COLO829 (cell line): ENCODE measurements at regions not wholly inside any gene's neighbourhood (a gene's known extent, or its start where the extent isn't known, plus 50 kb on each side); places are given as distances from the start of the nearest gene placed in this dataset.
"Not testable (repeated sequence)": the region's sequence is repeated elsewhere in the genome, so short reads cannot be mapped to it uniquely, and the experiment has no call there.

Experiments
- DNase-seq: peaks from one replicate; pipeline ENCODE4 v3.0.0; 2012; ENCODE audit warnings: low spot score

DNA sequence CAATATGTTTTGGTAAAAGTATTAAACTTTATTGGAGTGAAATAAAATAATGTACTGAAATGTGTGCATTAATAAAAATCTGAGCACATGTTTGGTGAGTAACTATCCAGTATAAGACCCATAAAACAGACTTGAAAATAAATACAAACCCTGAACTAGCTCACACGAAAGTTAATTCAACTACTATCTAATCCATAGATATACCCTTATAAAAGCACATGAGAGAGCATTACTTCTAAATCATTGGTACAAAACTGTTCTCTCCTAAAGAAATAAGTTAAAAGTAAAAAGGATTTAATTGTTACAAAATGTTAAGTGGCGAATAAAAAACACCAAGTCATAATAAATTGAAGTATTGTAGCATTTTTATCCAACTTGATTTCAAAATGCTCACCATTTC is 295.6 kb downstream of the PTPRC start:
- DNase-seq, result no peak

DNA sequence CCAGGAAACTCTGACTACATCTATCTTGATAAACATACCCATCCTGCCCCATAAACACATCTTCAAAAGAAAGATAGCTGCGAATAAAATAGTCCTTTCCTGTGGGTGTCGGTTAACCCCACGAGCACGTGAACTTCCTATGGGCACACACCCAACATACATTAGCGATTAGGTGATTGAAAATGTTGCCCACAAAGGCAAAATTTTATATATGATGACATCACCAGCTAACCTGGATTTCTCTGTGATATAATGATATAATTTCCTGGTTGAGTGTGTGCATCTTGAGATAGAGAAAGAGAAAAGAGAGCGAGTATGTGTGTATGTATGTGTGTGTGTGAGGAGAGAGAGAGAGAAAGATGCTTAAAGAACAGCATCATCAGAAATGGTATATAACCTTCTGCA is 296.1 kb downstream of the PTPRC start:
- peak; percentile 11 for DNase-seq

DNA sequence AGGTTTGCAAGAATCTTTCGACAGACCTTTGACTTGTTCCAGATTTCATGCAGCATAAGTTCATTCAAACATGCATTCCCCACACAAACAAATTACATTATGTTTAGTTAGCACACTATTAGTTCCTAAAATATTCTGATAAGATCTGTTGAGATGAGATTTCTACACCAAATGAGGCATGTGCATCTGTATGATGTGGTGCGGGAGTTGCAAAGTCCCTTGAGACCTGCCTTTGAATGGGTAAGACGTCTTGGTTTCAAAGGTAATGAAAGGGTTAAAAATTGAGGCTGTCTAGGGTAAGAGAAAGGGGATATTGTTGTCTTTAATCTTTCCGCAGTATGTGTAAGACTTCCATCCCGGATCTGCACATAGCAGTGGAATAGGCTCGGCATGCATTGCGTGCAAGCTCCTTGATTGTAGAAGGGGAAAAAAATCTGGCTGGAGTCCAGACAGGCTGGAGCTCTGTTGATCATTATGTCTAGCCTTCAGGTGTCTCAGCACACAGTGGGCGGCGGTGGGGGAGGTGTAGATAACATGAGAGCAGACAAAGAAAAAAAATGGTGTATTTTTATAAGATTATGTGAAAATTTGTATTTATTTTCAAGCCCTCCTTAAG is 296.6 kb downstream of the PTPRC start:
- peak; percentile 99 for DNase-seq

DNA sequence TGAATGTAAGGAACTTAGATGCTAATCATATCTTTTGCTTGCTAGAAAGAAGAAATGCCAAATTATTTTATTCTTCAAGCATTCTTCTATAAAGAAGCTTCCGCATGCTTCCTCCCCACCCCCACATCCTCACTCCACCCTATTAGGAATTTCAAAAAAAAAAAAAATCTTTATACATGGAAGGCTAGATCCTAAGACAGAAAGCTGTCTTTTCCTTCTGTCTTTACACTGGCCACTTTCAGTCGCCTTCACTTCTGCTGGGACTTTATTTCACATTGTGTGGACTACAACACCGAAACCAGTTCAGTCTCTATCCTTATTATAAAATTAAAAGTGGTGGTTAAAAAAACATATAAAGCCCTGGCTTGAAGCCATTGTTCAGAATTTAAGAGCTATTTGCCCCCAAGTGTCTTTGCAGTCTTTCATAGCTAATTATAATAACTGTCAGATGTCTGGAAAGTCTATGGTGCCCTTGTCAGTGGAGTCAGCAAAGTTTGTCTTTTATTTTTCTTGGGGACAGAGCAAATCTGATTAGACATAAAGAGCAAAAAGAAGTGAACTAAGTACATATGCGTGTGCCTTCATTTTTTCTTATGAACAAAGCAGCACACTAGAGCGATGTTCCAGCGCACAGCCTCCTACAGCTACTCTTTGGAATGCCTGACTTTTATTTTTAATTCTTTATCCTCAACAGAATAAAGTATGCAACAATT is 297.7 kb downstream of the PTPRC start:
- peak; percentile 27 for DNase-seq

DNA sequence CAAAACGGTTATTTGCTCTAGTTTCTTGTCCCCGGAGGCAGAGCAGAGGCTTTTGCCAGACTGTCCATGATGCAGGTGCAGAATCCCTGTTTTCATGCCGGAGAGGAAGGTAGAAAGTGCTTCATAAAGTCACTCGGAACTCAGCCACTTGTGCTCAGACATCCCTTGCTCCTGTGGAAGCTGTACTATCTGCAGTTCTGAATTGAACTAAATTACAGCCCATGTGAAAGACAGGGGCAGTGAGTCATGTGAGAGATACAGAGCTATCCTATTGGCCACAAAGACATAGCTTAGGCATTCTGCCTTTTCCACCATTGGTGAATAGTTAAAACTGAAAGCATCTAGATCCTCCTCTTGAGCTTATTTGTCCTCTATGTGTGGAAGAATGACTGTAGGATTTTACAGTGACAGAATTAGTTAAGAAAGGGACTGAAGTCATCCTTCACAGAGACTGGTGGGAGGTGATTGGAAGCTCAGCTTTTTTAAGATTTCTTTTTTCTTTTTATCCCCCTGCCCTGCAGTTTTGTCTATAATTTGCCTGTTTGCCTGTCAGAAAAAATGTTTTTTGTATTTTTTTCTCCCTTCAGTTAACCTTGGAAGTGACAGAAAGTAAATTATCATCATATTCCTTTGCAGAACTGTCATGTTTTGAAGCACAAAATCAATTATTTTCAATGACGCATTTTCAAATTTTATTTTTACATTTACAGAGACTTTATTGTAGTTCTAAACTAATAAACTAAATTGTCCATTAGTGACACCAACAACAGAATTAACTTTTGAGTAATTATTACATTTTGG is 298.6 kb downstream of the PTPRC start:
- DNase-seq, result peak; percentile 94

DNA sequence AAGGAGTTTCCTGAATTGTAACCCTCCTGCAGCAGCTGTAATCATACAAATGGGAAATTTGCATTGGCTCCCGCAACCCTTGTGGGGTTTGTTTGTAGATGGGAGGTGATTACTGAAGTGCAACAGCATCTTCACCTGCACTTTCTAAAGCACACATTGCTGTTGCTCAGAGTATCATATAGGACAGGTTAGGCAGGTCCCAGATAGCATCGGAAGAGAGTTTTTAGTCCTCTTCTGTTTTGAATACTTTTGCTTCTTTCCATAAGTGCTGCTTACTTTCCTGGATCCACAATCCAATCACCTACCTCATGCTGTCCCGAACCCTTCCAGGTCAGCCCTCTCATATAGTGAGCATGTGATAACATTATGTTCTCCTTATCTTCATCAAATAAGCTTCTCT is 300.4 kb downstream of the PTPRC start:
- DNase-seq, result no peak

DNA sequence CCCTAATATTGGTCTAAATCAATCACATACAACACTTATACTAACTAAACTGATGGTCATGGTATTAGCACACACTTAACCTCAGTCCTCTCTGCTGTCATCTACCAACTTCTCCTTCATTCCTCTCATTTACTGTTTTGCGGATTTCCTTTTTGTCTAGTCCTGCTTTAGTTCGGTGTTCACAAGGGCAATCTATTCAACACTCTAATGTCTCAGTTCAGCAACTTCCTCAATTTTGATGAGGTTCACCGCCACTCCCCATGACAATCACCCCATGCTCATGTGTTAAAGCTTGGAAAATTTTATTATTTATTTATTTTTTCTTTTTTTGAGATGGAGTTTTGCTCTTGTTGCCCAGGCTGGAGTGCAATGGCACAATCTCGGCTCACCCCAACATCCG is 301.1 kb downstream of the PTPRC start:
- DNase-seq, result no peak

DNA sequence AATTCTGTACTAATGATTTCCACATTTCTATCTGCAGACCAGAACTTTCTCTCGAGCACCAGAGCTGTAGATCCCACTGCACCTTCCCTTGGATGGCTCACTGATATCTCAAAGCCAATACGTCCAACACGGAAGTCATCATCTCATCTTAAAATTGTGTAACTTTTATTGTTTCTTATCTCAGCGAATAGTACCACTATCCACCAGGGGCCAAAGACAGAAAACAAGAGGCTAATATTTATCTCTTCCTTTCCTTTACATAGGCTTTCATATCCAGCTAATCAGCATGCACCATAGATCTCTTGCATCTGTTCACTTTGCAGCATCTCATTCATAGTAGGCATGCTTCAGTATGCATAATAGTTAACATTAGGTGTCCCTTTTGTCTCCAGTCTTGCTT is 303.6 kb downstream of the PTPRC start:
- DNase-seq, result no peak

DNA sequence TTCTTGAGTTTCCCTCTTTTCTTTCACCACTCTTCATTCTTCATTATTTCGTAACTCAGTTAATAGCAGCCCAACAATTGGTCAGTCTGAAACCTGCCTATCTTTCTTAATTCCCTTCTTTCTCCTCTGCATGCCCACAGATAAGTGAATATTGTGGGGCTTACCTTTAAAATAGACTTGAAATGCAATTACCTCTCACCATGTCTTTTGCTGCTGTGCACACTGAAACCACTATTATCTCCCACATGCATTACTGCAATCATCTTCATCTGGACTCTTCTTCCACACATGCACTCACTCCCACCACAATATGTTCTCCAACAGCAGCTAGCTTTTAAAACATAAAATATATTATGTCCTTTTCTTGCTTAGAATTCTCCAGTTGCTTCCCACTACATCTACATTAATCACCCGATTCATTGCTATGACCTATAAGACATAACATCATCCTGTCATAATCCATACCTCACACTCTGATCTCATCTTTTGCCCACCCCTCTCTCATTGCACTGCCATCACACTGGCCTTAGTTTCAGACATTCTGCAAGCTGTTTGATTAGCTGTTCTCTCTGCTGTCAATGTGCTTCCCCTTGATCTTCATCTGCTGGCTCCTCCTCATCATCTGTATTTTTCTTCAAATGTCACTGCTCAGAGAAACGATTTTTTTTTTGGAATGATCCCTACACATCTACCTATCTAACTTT is 304.8 kb downstream of the PTPRC start:
- no peak for DNase-seq

DNA sequence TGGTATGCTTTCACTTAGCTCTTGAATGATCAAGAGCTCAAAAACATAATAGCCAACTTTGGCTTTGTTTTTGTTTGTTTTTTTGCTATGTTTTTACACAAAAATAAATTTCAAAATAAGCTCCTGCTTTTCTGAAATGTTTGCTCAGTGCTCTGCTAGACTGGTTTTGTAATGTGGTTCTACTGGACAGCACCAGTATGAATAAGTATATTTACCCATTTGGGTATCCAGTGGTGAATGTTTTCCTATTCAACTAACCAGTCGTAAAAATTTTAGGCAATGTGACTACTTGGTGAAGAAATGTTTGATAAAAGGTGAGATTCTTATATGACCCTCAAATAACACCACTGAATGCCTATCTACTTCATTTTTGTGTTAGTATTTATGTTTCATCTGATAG is 308.6 kb downstream of the PTPRC start:
- no peak for DNase-seq

DNA sequence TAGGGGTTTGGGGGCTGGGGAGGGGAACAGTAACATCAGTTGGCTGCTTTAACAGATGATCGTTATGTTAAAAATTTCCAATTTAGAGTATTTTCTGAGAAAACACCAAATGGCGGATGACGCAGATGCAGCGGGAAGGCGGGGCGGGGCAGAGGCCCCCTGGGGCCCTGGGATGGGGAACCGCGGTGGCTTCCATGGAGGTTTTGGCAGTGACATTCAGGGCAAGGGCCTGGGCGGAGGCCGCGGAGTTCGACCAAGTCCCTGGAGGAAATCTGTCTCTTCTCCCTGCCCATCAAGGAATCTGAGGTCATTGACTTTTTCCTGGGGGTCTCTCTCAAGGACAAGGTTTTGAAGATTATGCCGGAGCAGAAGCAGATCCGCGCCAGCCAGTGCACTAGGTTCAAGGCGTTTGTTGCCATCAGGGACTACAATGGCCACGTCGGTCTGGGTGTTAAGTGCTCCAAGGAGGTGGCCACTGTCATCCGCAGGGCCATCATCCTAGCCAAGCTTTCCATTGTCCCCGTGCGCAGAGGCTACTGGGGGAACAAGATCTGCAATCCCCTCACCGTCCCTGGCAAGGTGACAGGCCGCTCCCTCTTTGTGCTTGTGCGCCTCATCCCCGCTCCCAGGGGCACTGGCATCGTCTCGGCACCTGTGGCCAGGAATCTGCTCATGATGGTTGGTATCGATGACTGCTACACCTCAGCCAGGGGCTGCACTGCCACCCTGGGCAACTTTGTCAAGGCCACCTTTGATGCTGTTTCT is 310.2 kb downstream of the PTPRC start:
- no peak for DNase-seq

DNA sequence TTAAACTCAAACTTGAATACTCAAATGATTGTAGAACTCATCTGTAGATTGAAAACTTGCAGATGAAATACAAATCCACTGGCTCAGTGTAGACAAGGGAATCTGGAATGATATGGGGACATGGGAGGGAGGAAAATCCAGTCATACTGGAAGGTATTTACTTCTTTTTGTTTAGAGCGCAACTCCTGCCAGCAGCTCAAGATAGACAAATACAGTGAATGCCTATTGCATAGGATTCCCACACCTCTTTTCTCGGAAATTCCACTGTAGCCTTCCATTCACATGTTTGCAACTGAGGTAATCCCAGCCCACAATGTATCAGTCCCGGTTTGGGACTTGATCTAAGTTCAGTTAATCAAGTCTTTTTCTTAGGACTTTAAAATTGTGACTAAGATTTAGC is 311.2 kb downstream of the PTPRC start:
- no peak for DNase-seq

DNA sequence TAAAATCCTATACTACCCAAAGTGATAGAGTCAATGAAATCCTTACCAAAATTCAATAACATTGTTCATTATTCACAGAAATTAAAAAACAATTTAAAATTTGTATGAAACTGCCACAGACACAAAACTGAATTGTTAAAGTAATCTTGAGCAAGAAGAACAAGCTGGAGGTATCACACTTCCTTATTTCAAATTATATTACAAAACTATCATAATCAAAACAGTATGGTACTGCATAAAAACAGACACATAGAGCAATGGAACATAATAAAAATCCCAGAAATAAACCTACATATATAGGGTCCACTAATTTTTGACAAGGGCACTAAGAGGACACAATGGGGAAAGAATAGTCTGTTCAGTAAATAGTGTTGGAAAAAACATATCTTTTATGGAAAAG is 316.2 kb downstream of the PTPRC start:
- no peak for DNase-seq

DNA sequence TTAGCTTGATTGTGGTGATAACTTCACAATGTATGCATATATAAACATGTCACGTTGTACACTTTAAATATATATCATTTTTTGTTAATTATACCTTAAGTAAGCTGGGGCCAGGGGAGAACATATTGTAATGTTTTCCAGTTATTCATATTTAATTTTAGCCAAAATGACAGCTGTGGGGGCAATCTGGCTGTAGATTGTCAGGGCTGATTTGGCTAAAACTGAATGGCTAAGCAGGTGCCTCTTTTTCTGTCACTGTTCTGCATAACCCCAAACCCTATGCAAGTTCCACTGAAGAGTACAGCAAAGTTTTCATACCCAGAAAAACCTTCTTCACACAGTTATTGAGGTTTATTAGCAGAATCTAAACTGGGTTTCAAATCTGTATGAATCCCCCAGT is 318.2 kb downstream of the PTPRC start:
- no peak for DNase-seq

DNA sequence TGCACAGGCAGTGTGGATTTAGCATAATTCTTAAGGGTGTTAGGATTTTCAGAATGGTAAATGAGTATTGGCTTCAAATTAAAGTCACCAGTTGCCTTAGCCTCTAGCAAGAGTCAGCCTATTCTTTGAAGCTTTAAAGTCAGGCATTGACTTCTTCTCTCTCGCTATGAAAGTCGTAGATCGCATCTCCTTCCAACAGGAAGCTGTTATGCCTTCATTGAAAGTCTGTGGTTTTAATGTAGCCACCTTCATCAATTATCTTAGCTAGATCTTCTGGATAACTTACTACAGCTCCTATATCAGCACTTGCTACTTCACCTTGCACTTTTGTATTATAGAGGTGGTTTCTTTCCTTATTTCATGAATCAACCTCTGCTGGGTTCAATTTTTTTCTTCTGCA is 320.2 kb downstream of the PTPRC start:
- no peak for DNase-seq

DNA sequence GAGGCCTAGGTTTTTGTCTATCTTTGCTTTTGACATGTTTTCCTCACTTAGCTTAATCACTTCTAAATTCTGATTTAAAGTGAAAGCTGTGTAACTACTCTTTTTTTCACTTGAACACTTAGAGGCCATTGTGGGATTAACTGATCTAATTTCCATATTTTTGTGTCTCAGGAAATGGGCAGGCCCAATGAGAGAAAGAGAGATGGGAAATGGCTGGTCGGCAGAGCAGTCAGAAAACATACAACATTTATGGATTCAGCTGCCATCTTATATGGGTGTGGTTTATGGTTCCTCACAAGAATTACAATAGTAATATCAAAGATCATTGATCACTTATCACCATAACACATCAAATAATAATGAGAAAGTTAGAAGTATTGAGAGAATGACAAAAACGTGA is 320.8 kb downstream of the PTPRC start:
- DNase-seq, result no peak

DNA sequence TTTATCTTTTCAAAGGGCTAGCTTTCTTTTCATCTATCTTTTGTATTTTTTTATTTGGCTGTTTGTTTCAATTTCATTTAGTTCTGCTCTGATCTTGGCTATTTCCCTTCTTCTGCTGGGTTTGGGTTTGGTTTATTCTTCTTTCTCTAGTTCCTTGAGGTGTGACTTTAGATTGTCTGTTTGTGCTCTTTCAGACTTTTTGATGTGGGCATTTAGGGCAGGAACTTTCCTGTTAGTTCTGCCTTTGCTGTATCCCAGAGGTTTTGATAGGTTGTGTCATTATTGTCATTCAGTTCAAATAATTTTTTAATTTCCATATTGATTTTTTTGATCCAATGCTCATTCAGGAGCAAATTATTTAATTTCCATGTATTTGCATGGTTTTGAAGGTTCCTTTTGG is 325.0 kb downstream of the PTPRC start:
- not testable (repeated sequence) for DNase-seq

DNA sequence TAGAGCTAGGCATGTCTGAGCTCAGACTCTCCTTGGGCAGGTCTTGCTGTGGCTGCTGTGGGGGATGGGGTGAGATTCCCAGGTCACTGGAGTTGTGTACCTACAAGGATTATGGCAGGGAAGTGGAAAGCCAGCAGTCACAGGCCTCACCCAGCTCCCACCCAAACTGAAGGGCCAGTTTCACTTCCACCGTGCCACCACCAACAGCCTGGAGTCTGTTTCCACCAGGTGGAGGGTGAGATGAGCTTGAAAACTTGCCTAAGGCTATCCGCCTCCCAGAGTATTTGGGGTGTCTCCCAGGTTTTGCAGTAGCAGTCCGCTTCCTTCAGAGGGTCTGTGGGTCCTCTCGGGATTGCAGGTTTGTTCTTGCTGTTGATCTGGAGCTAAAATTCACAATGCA is 327.7 kb downstream of the PTPRC start:
- no peak for DNase-seq

DNA sequence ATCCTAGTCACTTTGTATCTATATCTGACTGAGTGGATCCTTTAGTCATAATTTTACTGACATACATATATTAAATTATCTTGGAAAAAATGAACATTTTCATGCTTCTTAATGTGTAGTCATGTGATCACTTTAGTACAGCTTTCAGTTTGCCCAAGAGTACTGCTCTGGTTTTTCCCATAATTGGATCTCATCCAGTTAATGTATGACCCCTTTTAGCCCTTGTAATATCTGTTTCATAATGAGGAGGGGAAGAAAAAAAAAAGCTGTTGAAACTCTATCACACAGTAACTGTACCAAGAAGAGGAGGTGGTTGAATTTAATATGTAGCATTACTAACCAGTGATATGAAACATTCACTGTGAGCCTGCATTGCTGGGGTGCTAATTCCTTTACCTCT is 328.7 kb downstream of the PTPRC start:
- no peak for DNase-seq

DNA sequence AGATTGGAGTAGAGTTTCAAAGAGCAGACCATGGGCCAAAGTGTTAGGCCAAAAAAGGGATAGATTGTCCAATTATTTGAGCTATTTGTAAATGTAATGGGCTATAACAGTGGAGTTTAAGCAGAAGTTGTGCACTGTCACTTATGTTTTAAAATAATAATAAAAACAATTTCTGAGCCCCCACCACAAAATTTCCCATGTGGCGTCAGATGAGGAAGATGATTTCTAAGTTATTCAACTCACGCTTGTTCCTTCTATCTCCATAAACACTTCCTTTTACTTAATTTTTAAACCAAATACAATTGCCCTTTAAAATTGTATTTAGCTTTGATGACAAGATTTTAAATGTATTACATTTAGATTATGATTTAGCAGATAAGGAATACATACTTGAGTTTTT is 330.0 kb downstream of the PTPRC start:
- DNase-seq, result no peak

DNA sequence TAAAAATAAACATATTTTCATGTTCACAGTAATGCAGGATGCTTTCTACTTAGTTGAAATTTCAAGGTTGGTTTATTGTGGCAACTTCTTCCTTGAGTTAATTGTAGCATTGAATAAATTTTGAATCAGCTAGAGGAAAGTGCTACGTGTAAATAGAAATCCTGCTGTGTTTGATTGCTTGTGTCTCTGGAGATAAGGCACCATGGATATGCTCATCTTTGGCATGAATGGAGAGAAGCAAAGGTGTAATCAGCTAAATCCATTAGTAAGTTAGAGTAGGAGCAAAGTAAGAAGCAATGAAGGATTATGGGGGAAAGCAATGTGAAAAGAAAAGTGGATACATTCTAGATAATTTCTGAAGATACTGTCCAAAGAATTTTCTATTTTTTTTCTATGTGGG is 331.1 kb downstream of the PTPRC start:
- no peak for DNase-seq

DNA sequence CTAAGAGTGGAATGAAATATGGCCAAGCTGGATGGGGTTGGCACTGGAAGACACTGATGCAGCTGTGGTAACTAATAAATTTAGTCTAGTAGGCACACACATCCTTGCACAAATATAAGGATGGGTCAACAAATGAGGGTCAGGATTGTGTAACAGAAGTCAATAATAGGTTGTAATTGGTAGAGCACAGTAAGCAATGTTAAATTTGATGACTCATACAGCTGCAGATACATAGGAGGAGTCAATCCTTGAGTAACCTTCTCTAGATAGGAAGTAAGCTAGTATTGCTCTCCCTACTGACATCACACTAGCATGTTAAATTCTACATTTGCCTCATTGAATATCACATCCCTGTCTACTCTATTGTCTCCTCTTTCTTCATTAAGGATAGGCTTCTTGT is 332.1 kb downstream of the PTPRC start:
- no peak for DNase-seq
